A549 (cell line): ENCODE measurements at regions not wholly inside any gene's neighbourhood (a gene's known extent, or its start where the extent isn't known, plus 50 kb on each side); places are given as distances from the start of the nearest gene placed in this dataset.

ENCODE experiments used
- ATAC-seq, 2 experiments: fragments of 200-7000 bp in 1 of 2; fragments of >200 bp in 1 of 2; cut with Nextera tagmentation in 1 of 2; cut with Tn5 transposase in 1 of 2; 3 replicates each; pipeline versions ENCODE4 v1.8.0 to v1.9.1; 2018 to 2020; ENCODE audit warnings: mild to moderate bottlenecking in 1 of 2, moderate library complexity in 1 of 2
- CTCF ChIA-PET: fragments of 300-600 bp; sonication (Branson Sonifier 250); formaldehyde crosslinking; extraction: SDS; loops from one replicate; lab custom pipeline; 2021; ENCODE audit warnings: antibody characterized with exemption, inconsistent platforms; lab: Yijun Ruan, JAX
- POLR2A ChIA-PET: fragments of 350-600 bp; formaldehyde crosslinking; extraction: SDS; loops from one replicate; lab custom pipeline; 2021; ENCODE audit warnings: antibody characterized with exemption, inconsistent platforms; lab: Yijun Ruan, JAX
- DNase-seq, 2 experiments: peaks; one replicate each; pipeline versions ENCODE4 v3.0.0 to v3.0.0-alpha.2; 2011 to 2016; ENCODE audit warnings: low read depth in 1 of 2, low spot score in 1 of 2
- FAIRE-seq: peaks from 2 replicates; lab custom pipeline; 2011; peaks lifted over from hg19 to GRCh38; lab: Jason Lieb, UNC
- H3K27ac ChIP-seq, 2 experiments: fragments of >200 bp; sonication (Bioruptor Twin); formaldehyde crosslinking; 3 replicates each; pipeline ENCODE4 v1.5.1; 2016 to 2017
- H3K4me1 ChIP-seq: fragments of >200 bp; sonication (Bioruptor Twin); formaldehyde crosslinking; 3 replicates; pipeline ENCODE4 v1.6.1; 2016
- H3K4me2 ChIP-seq: fragments of >200 bp; sonication (Bioruptor Twin); formaldehyde crosslinking; 3 replicates; pipeline ENCODE4 v1.6.1; 2016
- H3K4me3 ChIP-seq: fragments of >200 bp; sonication (Bioruptor Twin); formaldehyde crosslinking; 3 replicates; pipeline ENCODE4 v1.5.1; 2016
- H3K9me3 ChIP-seq: fragments of >200 bp; sonication (Bioruptor Twin); formaldehyde crosslinking; 3 replicates; pipeline ENCODE4 v1.6.1; 2016
- BHLHE40 ChIP-seq: IDR thresholded peaks from 2 replicates; pipeline ENCODE4 v1.6.1; 2012; ENCODE audit warnings: low read depth, low read length, inconsistent platforms
- FOSB ChIP-seq: fragments of 250-450 bp; sonication (Bioruptor Pico); IDR thresholded peaks from 2 replicates; pipeline ENCODE4 v1.5.0; 2020; ENCODE audit warnings: mild to moderate bottlenecking, moderate library complexity
- FOSL2 ChIP-seq, 2 experiments: fragments of 450-650 bp in 1 of 2; fragments of >200 bp in 1 of 2; sonication (Bioruptor Twin) in 1 of 2; formaldehyde crosslinking; IDR thresholded peaks; 2 replicates each; pipeline versions ENCODE4 v1.5.0 to v1.6.1; 2016 to 2020; ENCODE audit warnings: mild to moderate bottlenecking in 1 of 2, moderate library complexity in 1 of 2
- GATA3 ChIP-seq: IDR thresholded peaks from 2 replicates; pipeline ENCODE4 v1.6.1; 2012; ENCODE audit warnings: borderline replicate concordance
- HDAC2 ChIP-seq: fragments of 200-600 bp; sonication (generic); IDR thresholded peaks from 2 replicates; pipeline ENCODE4 v1.6.1; 2016
- HOXA7 ChIP-seq: fragments of 250-450 bp; sonication (Bioruptor Pico); IDR thresholded peaks from 2 replicates; pipeline ENCODE4 v1.5.0; 2020; ENCODE audit warnings: mild to moderate bottlenecking, moderate library complexity
- MAX ChIP-seq: IDR thresholded peaks from 2 replicates; pipeline ENCODE4 v1.6.1; 2012
- MAZ ChIP-seq: fragments of 150-350 bp; IDR thresholded peaks from 2 replicates; pipeline ENCODE4 v1.6.1; 2014; ENCODE audit warnings: antibody characterized with exemption, low read depth, low read length, borderline replicate concordance
- NFE2L2 ChIP-seq: fragments of 150-350 bp; conservative IDR thresholded peaks from 2 replicates; pipeline ENCODE4 v1.6.1; 2014; ENCODE audit warnings: low read length
- NPAS2 ChIP-seq: fragments of 250-450 bp; sonication (Bioruptor Pico); IDR thresholded peaks from 2 replicates; pipeline ENCODE4 v1.8.0; 2022; ENCODE audit warnings: mild to moderate bottlenecking, moderate library complexity, borderline replicate concordance
- NR3C1 ChIP-seq: fragments of >200 bp; sonication (Bioruptor Twin); formaldehyde crosslinking; IDR thresholded peaks from 3 replicates; pipeline ENCODE4 v1.6.1; 2017
- PHF8 ChIP-seq: fragments of 200-600 bp; sonication (generic); IDR thresholded peaks from 2 replicates; pipeline ENCODE4 v1.6.1; 2016; ENCODE audit warnings: low read depth, mild to moderate bottlenecking, antibody characterized with exemption, moderate library complexity, borderline replicate concordance
- POLR2AphosphoS2 ChIP-seq: conservative IDR thresholded peaks from 2 replicates; pipeline ENCODE4 v1.6.1; 2012; ENCODE audit warnings: low read length, improper control_type of control experiment, inconsistent platforms
- RAD21 ChIP-seq, 2 experiments: fragments of >200 bp in 1 of 2; sonication (Bioruptor Twin) in 1 of 2; formaldehyde crosslinking in 1 of 2; IDR thresholded peaks in 1 of 2; conservative IDR thresholded peaks in 1 of 2; 2 replicates in 1 of 2; 3 replicates in 1 of 2; pipeline ENCODE4 v1.6.1; 2012 to 2018; ENCODE audit warnings: inconsistent platforms in 1 of 2
- REST ChIP-seq: fragments of 200-600 bp; sonication (generic); IDR thresholded peaks from 2 replicates; pipeline ENCODE4 v1.6.1; 2016; ENCODE audit warnings: antibody characterized with exemption, mild to moderate bottlenecking, moderate library complexity
- RFX5 ChIP-seq: fragments of 450-650 bp; IDR thresholded peaks from 2 replicates; pipeline ENCODE4 v1.7.1; 2014; ENCODE audit warnings: antibody characterized with exemption, mild to moderate bottlenecking, moderate library complexity
- SMC3 ChIP-seq: fragments of >200 bp; sonication (Bioruptor Twin); formaldehyde crosslinking; IDR thresholded peaks from 3 replicates; pipeline ENCODE4 v1.6.1; 2018; ENCODE audit warnings: inconsistent platforms
- TFCP2L1 ChIP-seq: fragments of 250-450 bp; sonication (Bioruptor Pico); IDR thresholded peaks from 2 replicates; pipeline ENCODE4 v1.5.0; 2021; ENCODE audit warnings: mild to moderate bottlenecking
- USF2 ChIP-seq: fragments of 450-650 bp; IDR thresholded peaks from 2 replicates; pipeline ENCODE4 v1.6.1; 2014; ENCODE audit warnings: antibody characterized with exemption
- ZFP36 ChIP-seq: fragments of 450-650 bp; IDR thresholded peaks from 2 replicates; pipeline ENCODE4 v1.6.1; 2014; ENCODE audit warnings: borderline replicate concordance; ENCODE audit not compliant: partially characterized antibody
- ZSCAN20 ChIP-seq: fragments of 250-450 bp; sonication (Bioruptor Pico); IDR thresholded peaks from 2 replicates; pipeline ENCODE4 v1.8.0; 2022; ENCODE audit warnings: mild to moderate bottlenecking, moderate library complexity
- WGBS: methylation state at CpG from one replicate; pipeline ENCODE4 v1.1.6; 2017; ENCODE audit errors: missing lambda C conversion rate; 5-methylcytosine and 5-hydroxymethylcytosine counted together
- TF ChIP-seq, protein P1 (sequence below): fragments of 250-450 bp; sonication (Bioruptor Pico); IDR thresholded peaks from 2 replicates; pipeline ENCODE4 v1.5.0; 2021; ENCODE audit warnings: mild to moderate bottlenecking, moderate library complexity, borderline replicate concordance

GRCh38 chr14:58699681-58700205 is 62.0 kb downstream of the DACT1 start:
- no peak overlapping the region for H3K27ac ChIP-seq
- CTCF ChIA-PET = no interaction called here
- H3K4me1 ChIP-seq = no peaks in the 10 kb centered on the region
- H3K4me3 ChIP-seq = no peak overlapping the region
- DNase-seq (no peak), FAIRE-seq (no peak), ATAC-seq (no peak)
- POLR2A ChIA-PET = no interaction called here
- 71% methylated on average over 1 of the region's 1 CpG for WGBS
- TF ChIP-seq RFX5 (no peak), USF2 (no peak), GATA3 (no peak), FOSL2 (IDR thresholded peaks at IDR 0.05) (no peak), FOSL2 (CRISPR knock-in tag; IDR thresholded peaks at IDR 0.05) (no peak), RAD21 (conservative IDR thresholded peaks at IDR 0.05 in 1 of 2, IDR thresholded peaks at IDR 0.05 in 1 of 2) (no peak)
- no peaks in the 10 kb centered on the region for H3K9me3 ChIP-seq
- H3K4me2 ChIP-seq = no peak overlapping the region

DNA sequence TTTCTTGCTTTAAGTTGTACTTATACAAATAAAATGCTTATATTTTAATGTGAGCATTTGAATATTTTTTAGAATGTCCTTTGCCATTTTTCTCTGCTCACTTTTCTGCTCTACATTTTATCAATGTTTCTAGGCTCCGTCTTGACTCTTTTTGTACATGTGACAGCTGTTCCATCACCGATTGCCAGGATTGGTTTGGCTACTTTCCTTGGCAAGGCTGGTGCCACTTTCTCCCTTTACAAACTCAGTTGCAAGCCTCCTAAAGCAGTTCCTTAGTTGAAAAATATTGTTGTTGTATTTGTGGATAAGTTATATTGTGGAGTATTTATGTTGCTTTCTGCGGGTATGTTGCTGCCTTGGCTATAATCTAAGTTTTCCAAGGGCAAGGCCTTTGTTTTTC is 63.4 kb downstream of the DACT1 start:
- no peak for DNase-seq
- Histone ChIP-seq H3K27ac (no peak overlapping the region), H3K4me1 (no peaks in the 10 kb centered on the region), H3K9me3 (no peaks in the 10 kb centered on the region), H3K4me3 (no peak overlapping the region)
- POLR2A ChIA-PET = no interaction called here
- no peak for FAIRE-seq
- 36% methylated on average over 3 of the region's 3 CpGs for WGBS
- ATAC-seq = no peak
- no peak for TF ChIP-seq MAZ
- no peak for TF ChIP-seq REST
- no peak for TF ChIP-seq HOXA7 (CRISPR knock-in tag)
- TF ChIP-seq BHLHE40 = no peak
- TF ChIP-seq POLR2AphosphoS2 = no peak
- no peak for TF ChIP-seq MAX
- TF ChIP-seq USF2 = no peak
- TF ChIP-seq ZSCAN20 (CRISPR knock-in tag) = no peak
- TF ChIP-seq NPAS2 (CRISPR knock-in tag) = no peak
- no peak for TF ChIP-seq ZFP36
- no peak for TF ChIP-seq SMC3
- no peak for TF ChIP-seq PHF8
- TF ChIP-seq HDAC2 = no peak
- no peak for TF ChIP-seq RAD21 (conservative IDR thresholded peaks at IDR 0.05 in 1 of 2, IDR thresholded peaks at IDR 0.05 in 1 of 2)
- no peak for TF ChIP-seq TFCP2L1 (CRISPR knock-in tag)
- TF ChIP-seq NFE2L2 = no peak
- TF ChIP-seq, protein P1, sequence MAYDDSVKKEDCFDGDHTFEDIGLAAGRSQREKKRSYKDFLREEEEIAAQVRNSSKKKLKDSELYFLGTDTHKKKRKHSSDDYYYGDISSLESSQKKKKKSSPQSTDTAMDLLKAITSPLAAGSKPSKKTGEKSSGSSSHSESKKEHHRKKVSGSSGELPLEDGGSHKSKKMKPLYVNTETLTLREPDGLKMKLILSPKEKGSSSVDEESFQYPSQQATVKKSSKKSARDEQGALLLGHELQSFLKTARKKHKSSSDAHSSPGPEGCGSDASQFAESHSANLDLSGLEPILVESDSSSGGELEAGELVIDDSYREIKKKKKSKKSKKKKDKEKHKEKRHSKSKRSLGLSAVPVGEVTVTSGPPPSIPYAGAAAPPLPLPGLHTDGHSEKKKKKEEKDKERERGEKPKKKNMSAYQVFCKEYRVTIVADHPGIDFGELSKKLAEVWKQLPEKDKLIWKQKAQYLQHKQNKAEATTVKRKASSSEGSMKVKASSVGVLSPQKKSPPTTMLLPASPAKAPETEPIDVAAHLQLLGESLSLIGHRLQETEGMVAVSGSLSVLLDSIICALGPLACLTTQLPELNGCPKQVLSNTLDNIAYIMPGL (CRISPR knock-in tag) = no peak
- TF ChIP-seq NR3C1 = no peak
- no peak for TF ChIP-seq FOSB (CRISPR knock-in tag)
- TF ChIP-seq GATA3 = no peak
- TF ChIP-seq, all 56 proteins: peak for 0
- H3K4me2 ChIP-seq = no peak overlapping the region
- CTCF ChIA-PET = no interaction called here
